NCI-H146 treated with DMSO at 0.1 percent for 48 hours (cell line): ENCODE measurements at regions not wholly inside any gene's neighbourhood (a gene's known extent, or its start where the extent isn't known, plus 50 kb on each side); places are given as distances from the start of the nearest gene placed in this dataset.
A peak's percentile ranks its signal among the peaks of the same experiment; 100 is the strongest.

Experiments used
- DNase-seq: peaks from one replicate; lab custom pipeline; 2025; ENCODE audit not compliant: unreplicated experiment; lab: John Stamatoyannopoulos, UW

GRCh38 chr9:99282406-99282805 is 60.3 kb downstream of the SEC61B start:
- no peak for DNase-seq

GRCh38 chr9:99285965-99286364 is 63.9 kb downstream of the SEC61B start:
- DNase-seq = no peak

- no peak for DNase-seq
Observed at GRCh38 chr9:99286536-99286935, 64.5 kb downstream of the SEC61B start.

DNA sequence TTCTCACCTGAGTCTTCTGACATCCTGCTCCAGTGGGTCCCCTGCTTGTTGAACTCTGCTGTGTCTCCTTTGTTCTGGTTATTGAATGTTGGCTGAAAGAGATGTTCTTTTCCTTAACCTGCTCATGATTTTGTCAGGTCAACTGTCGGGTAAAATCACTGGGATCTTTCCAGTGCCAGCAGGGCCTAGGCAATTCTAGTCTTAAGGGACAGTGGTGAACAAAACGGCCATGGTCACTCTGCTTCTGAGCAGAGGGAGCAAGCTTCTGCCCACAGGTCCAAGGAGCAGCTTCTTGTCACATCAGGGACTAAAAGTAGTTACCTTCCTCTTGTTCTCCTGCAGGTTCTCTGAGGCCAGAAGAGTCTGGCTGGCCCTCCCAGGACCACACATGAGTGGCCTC is 65.6 kb downstream of the SEC61B start:
- DNase-seq = no peak

DNA sequence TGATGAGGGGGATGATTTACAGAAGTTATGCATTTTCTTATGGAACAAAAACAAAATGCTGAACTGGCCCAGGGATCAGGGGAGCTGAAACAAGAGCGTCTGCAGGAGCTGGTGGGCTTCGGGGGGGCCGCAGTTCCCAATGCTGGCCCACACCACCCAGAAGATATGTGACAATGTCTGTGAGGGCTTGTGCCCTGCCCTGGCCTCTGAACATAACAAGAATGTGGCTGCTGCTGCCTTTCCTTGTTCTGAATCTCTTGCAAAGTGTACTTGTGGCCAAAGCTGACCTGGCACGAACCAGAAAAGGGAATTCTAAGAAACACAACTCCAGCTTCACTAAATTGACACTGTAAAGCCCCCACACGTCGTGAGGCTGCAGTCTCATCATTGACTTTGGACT is 66.7 kb downstream of the SEC61B start:
- DNase-seq = no peak

DNA sequence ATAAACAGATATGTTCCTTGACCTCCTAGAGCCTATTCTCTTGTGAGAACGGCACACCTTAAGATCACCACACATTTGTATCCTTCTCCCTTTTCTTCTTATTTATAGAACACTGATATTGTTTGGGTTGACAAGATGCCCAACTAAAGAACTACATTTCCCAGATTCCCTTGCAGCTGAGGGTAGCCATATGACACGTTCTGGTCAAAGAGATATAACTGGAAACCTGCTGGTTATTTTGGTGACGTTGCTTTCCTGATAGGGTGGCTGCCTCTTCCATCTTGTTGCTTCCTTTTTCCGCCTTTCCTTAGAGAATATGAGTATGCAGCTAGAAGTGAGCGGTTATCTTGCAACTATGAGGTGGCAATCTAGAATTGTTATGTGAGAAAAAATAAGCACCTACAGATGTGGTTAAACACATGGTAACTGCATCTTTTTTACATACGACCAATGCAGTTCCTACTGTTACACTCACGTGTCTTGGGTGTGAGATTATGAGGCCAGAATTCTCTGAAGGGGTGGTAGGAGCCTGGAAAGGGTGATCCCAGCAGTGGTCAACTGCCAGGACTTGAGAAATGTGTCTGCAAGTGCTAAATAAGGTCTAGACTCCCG is 72.9 kb downstream of the SEC61B start:
- DNase-seq = no peak

DNA sequence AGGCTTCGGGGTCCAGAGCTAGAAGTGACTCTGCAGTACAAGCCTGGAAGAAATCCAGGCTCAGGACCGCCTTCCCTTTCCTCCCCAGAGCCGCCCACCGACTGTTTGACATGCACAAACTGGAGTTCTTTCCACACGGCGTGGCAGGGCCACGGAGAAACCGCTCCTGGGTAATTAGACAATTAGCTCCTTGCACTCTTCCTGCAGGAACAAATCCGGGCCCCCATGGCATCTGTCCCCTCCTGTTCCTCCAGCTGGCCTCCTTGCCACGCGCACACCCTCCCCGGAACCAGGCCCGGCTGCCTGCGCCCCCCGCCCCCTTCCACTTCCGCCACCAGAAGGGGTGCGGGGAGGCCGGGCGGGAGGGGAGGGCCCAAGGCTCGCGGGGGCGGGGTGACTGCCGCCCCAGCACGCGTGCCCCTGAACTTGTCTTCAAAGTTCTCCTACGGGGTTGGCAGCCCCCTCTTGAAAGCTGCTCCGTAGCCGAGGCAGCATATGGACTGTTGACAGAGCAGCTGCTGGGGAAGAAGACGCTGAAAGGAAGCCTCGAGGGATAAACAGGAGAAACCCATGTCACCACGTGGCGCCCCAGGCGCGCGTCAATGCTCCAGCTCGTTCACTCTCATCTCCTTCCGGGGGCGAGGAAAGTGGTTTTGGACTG is 74.3 kb downstream of the SEC61B start:
- DNase-seq = peak; percentile 21

DNA sequence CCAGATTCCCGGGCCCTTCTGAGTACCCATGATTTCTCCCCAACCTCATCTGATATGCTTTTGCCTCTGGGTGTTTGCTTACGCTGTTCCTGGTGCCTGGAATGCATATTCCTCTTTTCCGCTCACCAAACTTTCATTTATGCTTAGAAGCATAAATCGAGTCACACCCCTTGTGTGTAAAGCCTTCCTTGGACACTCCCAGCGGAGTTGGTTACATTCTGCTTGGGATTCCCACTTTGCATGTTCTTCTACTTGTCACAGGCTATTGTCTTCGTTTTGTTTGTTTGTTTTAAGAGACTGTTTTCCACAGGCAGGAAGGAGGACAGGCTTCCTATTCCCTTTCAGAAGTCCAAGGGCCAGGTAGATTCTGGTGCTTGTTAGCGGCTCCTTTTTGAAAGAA is 76.5 kb downstream of the SEC61B start:
- DNase-seq = no peak

DNA sequence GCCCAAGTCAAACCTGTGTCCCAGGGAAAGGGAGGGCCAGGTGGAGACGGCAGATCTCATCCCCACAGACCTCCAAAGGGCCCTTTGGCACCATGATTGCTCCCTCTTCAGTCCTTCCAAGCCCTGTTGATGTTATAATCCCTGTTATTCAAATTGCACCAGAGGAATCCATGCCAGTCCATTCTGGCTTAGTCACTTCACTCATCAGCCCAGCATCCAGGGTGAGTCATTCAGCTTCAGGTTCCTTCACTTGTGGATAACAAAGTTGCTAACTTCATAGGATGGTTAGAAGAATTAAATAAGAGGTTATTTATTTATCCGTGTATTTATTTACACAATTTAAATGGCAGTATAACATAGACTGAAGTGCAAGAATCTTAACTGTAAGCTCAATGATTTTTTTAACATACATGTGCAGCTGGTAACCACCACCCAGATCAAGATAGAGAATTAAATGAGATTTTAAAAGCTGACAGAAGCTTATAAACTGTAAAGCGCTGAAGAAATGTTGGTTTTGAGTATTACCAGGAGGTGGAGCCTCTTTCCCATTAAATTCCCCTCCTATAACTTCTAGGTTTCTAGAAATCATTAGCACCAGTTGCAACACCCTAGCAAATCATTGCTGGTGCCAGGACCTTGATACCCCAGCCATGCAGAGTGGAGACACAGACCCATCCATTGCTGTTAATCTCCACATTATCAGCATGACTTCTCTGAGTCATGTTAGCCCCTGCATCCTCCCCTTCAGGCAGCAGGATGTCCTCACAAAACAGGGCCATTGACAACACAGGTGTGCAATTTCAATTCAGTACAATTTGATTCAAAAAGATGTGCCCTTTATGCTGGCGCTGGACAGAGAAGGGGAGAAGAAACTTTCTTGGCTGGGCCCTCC is 77.4 kb downstream of the SEC61B start:
- DNase-seq = no peak

DNA sequence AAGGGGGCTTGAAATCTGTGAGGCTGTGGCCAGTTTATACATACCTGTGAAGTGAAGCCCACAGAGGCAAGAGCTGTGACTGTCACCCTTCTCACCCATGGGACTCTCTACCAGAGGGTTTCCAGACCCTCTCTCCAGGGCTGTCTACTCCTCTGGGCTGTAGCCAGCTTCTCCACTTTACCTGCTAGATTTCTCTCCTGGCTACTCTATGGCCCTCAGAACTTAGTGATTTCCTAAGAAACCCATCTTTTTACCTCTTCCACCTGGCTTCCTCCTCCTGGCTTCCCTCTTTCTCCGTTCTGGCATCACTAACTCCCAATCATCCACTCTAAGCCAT is 78.0 kb downstream of the SEC61B start:
- DNase-seq = no peak

- DNase-seq = no peak
Observed at GRCh38 chr9:99300603-99301002, 78.5 kb downstream of the SEC61B start.

- DNase-seq = no peak
Observed at GRCh38 chr9:99303177-99303576, 81.1 kb downstream of the SEC61B start.

- no peak for DNase-seq
Observed at GRCh38 chr9:99305124-99305523, 83.0 kb downstream of the SEC61B start.

GRCh38 chr9:99305820-99306811 is 84.0 kb downstream of the SEC61B start:
- DNase-seq = no peak

GRCh38 chr9:99307851-99308250 is 85.8 kb downstream of the SEC61B start:
- no peak for DNase-seq

DNA sequence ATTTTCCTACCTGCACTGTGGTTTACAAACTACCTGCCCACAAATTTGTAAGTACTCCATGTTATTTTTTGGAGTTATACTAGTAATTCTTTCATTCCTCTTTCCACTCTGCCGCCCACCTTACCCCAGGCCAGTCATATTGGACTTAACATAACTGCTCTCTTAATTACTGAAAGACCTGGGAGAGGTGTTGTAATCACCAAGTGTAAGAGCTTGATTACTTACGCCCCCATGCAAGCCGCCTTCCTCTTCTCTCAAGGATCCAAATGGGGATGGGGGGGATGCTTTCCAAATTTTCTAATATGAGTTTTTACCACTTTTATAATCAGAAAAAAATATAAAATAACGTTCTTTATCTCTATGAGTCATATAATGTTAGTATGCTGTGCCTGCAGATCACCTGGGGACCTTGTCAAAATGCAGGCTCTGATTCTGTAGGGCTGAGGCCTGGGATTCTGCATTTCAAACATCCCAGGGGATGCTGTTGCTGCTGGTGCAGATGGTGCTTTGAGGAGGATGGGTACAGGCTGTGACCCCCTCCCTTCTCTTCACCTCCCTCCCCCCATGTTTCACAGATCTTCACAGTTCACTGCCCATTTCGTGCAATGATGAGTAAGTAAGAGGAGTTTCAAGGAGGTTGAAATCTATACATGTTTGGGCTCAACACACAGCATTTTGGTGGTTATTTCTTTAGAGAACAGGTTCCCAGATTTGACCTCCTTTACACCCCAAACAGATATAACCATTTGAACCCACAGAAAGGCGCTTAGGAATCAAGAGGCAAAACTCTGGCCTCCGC is 87.3 kb downstream of the SEC61B start:
- DNase-seq = no peak

- no peak for DNase-seq
Observed at GRCh38 chr9:99312736-99313135, 90.7 kb downstream of the SEC61B start.

GRCh38 chr9:99319048-99319447 is 97.0 kb downstream of the SEC61B start:
- DNase-seq = no peak

DNA sequence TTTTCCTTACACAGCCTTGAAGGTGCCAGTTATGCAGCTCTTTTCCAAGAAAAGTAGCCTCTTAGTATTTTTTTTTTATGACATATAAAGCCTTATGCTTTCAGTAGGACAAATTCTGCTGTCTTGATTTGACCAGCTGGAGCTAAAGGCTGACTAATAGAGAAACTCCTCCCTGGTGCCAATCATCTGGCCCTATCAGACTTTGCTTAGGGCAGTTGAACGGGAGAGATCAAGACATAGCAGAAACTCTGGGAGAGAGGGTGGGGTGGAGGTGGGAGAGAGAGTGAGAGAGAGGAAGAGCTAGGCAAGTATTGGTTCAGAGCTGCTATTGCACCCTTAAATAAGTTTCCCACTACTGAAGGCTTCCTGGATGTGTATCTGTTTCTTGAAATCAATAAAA is 100.2 kb downstream of the SEC61B start:
- no peak for DNase-seq
